ENCODE measurements at regions not wholly inside any gene's neighbourhood (a gene's known extent, or its start where the extent isn't known, plus 50 kb on each side); places are given as distances from the start of the nearest gene placed in this dataset.

DNA sequence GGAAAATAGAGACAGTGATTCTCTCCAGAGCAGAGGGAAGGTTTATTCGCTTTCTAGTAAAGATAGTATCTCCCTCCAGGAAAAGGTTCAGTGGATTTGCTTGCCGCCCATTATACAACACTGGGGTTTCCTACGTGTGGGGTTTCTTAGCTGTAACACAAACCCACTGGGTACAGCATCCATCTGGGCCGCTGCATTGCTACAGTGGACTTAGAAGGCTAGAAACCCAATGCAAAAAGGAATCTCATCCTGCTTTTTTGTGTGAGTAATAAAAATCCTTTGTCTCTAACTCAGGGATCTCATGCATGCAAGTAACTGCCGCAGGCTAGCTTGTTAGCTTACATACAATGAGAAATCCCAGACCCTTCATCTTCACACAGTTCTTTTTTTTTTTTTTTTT lies 67.1 kb upstream of the BCL2L14 start:
- TF ChIP-seq ZNF121 (CRISPR knock-in tag; IDR thresholded peaks at IDR 0.05), result no peak
- TF ChIP-seq, protein P1, sequence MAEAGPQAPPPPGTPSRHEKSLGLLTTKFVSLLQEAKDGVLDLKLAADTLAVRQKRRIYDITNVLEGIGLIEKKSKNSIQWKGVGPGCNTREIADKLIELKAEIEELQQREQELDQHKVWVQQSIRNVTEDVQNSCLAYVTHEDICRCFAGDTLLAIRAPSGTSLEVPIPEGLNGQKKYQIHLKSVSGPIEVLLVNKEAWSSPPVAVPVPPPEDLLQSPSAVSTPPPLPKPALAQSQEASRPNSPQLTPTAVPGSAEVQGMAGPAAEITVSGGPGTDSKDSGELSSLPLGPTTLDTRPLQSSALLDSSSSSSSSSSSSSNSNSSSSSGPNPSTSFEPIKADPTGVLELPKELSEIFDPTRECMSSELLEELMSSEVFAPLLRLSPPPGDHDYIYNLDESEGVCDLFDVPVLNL (CRISPR knock-in tag; IDR thresholded peaks at IDR 0.05; ENCODE audit: borderline replicate concordance, low read depth), result no peak
- TF ChIP-seq, protein P2, sequence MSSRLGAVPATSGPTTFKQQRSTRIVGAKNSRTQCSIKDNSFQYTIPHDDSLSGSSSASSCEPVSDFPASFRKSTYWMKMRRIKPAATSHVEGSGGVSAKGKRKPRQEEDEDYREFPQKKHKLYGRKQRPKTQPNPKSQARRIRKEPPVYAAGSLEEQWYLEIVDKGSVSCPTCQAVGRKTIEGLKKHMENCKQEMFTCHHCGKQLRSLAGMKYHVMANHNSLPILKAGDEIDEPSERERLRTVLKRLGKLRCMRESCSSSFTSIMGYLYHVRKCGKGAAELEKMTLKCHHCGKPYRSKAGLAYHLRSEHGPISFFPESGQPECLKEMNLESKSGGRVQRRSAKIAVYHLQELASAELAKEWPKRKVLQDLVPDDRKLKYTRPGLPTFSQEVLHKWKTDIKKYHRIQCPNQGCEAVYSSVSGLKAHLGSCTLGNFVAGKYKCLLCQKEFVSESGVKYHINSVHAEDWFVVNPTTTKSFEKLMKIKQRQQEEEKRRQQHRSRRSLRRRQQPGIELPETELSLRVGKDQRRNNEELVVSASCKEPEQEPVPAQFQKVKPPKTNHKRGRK (CRISPR knock-in tag; IDR thresholded peaks at IDR 0.05; ENCODE audit: borderline replicate concordance), result no peak
- TF ChIP-seq SP1 (CRISPR knock-in tag; conservative IDR thresholded peaks at IDR 0.05), result no peak
- TF ChIP-seq, protein P3, sequence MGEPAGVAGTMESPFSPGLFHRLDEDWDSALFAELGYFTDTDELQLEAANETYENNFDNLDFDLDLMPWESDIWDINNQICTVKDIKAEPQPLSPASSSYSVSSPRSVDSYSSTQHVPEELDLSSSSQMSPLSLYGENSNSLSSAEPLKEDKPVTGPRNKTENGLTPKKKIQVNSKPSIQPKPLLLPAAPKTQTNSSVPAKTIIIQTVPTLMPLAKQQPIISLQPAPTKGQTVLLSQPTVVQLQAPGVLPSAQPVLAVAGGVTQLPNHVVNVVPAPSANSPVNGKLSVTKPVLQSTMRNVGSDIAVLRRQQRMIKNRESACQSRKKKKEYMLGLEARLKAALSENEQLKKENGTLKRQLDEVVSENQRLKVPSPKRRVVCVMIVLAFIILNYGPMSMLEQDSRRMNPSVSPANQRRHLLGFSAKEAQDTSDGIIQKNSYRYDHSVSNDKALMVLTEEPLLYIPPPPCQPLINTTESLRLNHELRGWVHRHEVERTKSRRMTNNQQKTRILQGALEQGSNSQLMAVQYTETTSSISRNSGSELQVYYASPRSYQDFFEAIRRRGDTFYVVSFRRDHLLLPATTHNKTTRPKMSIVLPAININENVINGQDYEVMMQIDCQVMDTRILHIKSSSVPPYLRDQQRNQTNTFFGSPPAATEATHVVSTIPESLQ (CRISPR knock-in tag; IDR thresholded peaks at IDR 0.05), result no peak
- TF ChIP-seq MXD4 (CRISPR knock-in tag; IDR thresholded peaks at IDR 0.05; ENCODE audit: borderline replicate concordance), result no peak
- no peak for TF ChIP-seq ZNF671 (CRISPR knock-in tag; IDR thresholded peaks at IDR 0.05)
- TF ChIP-seq ZNF138 (CRISPR knock-in tag; conservative IDR thresholded peaks at IDR 0.05), result no peak
- TF ChIP-seq, protein P4, sequence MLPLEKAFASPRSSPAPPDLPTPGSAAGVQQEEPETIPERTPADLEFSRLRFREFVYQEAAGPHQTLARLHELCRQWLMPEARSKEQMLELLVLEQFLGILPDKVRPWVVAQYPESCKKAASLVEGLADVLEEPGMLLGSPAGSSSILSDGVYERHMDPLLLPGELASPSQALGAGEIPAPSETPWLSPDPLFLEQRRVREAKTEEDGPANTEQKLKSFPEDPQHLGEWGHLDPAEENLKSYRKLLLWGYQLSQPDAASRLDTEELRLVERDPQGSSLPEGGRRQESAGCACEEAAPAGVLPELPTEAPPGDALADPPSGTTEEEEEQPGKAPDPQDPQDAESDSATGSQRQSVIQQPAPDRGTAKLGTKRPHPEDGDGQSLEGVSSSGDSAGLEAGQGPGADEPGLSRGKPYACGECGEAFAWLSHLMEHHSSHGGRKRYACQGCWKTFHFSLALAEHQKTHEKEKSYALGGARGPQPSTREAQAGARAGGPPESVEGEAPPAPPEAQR (CRISPR knock-in tag; IDR thresholded peaks at IDR 0.05), result no peak
- TF ChIP-seq, protein P5, sequence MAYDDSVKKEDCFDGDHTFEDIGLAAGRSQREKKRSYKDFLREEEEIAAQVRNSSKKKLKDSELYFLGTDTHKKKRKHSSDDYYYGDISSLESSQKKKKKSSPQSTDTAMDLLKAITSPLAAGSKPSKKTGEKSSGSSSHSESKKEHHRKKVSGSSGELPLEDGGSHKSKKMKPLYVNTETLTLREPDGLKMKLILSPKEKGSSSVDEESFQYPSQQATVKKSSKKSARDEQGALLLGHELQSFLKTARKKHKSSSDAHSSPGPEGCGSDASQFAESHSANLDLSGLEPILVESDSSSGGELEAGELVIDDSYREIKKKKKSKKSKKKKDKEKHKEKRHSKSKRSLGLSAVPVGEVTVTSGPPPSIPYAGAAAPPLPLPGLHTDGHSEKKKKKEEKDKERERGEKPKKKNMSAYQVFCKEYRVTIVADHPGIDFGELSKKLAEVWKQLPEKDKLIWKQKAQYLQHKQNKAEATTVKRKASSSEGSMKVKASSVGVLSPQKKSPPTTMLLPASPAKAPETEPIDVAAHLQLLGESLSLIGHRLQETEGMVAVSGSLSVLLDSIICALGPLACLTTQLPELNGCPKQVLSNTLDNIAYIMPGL (CRISPR knock-in tag; IDR thresholded peaks at IDR 0.05), result no peak
- TF ChIP-seq, protein P6, sequence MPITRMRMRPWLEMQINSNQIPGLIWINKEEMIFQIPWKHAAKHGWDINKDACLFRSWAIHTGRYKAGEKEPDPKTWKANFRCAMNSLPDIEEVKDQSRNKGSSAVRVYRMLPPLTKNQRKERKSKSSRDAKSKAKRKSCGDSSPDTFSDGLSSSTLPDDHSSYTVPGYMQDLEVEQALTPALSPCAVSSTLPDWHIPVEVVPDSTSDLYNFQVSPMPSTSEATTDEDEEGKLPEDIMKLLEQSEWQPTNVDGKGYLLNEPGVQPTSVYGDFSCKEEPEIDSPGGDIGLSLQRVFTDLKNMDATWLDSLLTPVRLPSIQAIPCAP (CRISPR knock-in tag; IDR thresholded peaks at IDR 0.05), result no peak
- TF ChIP-seq ZNF317 (CRISPR knock-in tag; IDR thresholded peaks at IDR 0.05; ENCODE audit: borderline replicate concordance, low read depth), result no peak
- no peak for TF ChIP-seq ZNF263 (CRISPR knock-in tag; IDR thresholded peaks at IDR 0.05; ENCODE audit: low read depth)
- TF ChIP-seq EMX1 (CRISPR knock-in tag; IDR thresholded peaks at IDR 0.05), result no peak
- TF ChIP-seq TEAD4 (CRISPR knock-in tag; IDR thresholded peaks at IDR 0.05), result no peak
- no peak for TF ChIP-seq ZNF219 (CRISPR knock-in tag; IDR thresholded peaks at IDR 0.05; ENCODE audit: borderline replicate concordance)
- Mint-ChIP-seq H3K36me3 (no peaks in the 10 kb centered on the region; the same call in 1 of the 2 replicates), H3K27ac (no peak overlapping the region), H3K4me3 (no peak overlapping the region), H3K27me3 (ENCODE audit: low read depth) (peaks cover 4% of the 10 kb centered on the region; the same call in 1 of the 2 replicates), H3K4me1 (peaks cover 11% of the 10 kb centered on the region), H3K9me3 (peaks cover 7% of the 10 kb centered on the region)
- DNase-seq (ENCODE audit: low spot score) (no peak), ATAC-seq (no peak)
- ChIA-PET POLR2A (interaction anchor here (0.6 kb wide), 1 partner anchor 20 kb away, joined by 4 read pairs; no protein-coding TSS in a partner anchor), CTCF (interaction anchor here (0.6 to 1.2 kb wide), 2 partner anchors 14 to 483 kb away, joined by 3 to 7 read pairs; no protein-coding TSS in a partner anchor)

DNA sequence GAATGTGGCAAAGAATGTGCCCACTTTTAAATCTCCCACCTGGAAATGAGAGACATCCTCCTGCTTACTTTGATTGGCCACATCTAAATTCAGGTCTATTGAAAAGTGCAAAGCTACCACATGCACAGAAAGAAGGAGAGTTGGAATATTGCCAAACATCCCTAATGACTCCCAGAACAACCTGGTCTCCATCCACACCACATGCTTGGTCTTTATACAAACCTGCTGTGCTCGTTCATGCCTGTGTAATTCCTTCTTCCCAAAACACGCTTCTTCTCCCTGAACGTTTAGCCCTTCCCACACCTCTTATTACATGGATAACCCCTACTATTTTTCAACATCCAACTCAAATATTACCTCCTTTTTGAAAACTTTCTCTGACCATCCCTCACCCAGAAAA lies 66.2 kb upstream of the BCL2L14 start:
- CTCF ChIA-PET, result interaction anchor here (1.2 kb wide), 1 partner anchor 13 kb away, joined by 7 read pairs; no protein-coding TSS in a partner anchor
- no peak for ATAC-seq
- H3K27ac Mint-ChIP-seq, result no peak overlapping the region

More for the DNA sequence above, 66.2 kb upstream of the BCL2L14 start:
- H3K9me3 Mint-ChIP-seq, result peaks cover 7% of the 10 kb centered on the region
- H3K27me3 Mint-ChIP-seq (ENCODE audit: low read depth), result peaks cover 4% of the 10 kb centered on the region; the same call in 1 of the 2 replicates
- no peak overlapping the region for H3K4me3 Mint-ChIP-seq
- peaks cover 20% of the 10 kb centered on the region for H3K4me1 Mint-ChIP-seq
- DNase-seq (ENCODE audit: low spot score), result no peak
- POLR2A ChIA-PET, result no interaction called here
- H3K36me3 Mint-ChIP-seq, result no peaks in the 10 kb centered on the region; the same call in 1 of the 2 replicates
- TF ChIP-seq, protein P3 (CRISPR knock-in tag; IDR thresholded peaks at IDR 0.05), result no peak
- TF ChIP-seq GABPB1 (CRISPR knock-in tag; IDR thresholded peaks at IDR 0.05), result no peak
- TF ChIP-seq, protein P7, sequence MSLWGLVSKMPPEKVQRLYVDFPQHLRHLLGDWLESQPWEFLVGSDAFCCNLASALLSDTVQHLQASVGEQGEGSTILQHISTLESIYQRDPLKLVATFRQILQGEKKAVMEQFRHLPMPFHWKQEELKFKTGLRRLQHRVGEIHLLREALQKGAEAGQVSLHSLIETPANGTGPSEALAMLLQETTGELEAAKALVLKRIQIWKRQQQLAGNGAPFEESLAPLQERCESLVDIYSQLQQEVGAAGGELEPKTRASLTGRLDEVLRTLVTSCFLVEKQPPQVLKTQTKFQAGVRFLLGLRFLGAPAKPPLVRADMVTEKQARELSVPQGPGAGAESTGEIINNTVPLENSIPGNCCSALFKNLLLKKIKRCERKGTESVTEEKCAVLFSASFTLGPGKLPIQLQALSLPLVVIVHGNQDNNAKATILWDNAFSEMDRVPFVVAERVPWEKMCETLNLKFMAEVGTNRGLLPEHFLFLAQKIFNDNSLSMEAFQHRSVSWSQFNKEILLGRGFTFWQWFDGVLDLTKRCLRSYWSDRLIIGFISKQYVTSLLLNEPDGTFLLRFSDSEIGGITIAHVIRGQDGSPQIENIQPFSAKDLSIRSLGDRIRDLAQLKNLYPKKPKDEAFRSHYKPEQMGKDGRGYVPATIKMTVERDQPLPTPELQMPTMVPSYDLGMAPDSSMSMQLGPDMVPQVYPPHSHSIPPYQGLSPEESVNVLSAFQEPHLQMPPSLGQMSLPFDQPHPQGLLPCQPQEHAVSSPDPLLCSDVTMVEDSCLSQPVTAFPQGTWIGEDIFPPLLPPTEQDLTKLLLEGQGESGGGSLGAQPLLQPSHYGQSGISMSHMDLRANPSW (CRISPR knock-in tag; conservative IDR thresholded peaks at IDR 0.05; ENCODE audit: low read depth), result no peak
- TF ChIP-seq, protein P8, sequence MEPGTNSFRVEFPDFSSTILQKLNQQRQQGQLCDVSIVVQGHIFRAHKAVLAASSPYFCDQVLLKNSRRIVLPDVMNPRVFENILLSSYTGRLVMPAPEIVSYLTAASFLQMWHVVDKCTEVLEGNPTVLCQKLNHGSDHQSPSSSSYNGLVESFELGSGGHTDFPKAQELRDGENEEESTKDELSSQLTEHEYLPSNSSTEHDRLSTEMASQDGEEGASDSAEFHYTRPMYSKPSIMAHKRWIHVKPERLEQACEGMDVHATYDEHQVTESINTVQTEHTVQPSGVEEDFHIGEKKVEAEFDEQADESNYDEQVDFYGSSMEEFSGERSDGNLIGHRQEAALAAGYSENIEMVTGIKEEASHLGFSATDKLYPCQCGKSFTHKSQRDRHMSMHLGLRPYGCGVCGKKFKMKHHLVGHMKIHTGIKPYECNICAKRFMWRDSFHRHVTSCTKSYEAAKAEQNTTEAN (CRISPR knock-in tag; IDR thresholded peaks at IDR 0.05), result no peak

Data from WTC11 (cell line).